H1 (cell line): ENCODE measurements at regions not wholly inside any gene's neighbourhood (a gene's known extent, or its start where the extent isn't known, plus 50 kb on each side); places are given as distances from the start of the nearest gene placed in this dataset.

ENCODE experiments used
- RNF2 ChIP-seq: fragments of 200-900, 300-1000 bp; sonication (generic); IDR thresholded peaks from 2 replicates; pipeline ENCODE4 v1.7.1; 2016; ENCODE audit warnings: borderline replicate concordance, low read depth, mild to moderate bottlenecking, antibody characterized with exemption, low read length; ENCODE audit not compliant: poor library complexity, severe bottlenecking; ENCODE audit errors: missing control alignments
- SIRT6 ChIP-seq: IDR thresholded peaks from one replicate; pipeline ENCODE4 v1.7.1; 2012; ENCODE audit warnings: low read length, inconsistent platforms
- SP1 ChIP-seq: IDR thresholded peaks from 2 replicates; pipeline ENCODE4 v1.6.1; 2011; ENCODE audit warnings: low read depth, low read length
- SRF ChIP-seq: IDR thresholded peaks from 2 replicates; pipeline ENCODE4 v1.6.1; 2011; ENCODE audit warnings: mild to moderate bottlenecking, low read depth, low read length, moderate library complexity
- TAF1 ChIP-seq: IDR thresholded peaks from 2 replicates; pipeline ENCODE4 v1.6.1; 2011; ENCODE audit warnings: mild to moderate bottlenecking, low read depth, low read length
- TF ChIP-seq, protein P1 (sequence below): fragments of 300-600 bp; sonication (generic); IDR thresholded peaks from 2 replicates; pipeline ENCODE4 v1.7.1; 2012; ENCODE audit warnings: low read length, moderate library complexity, mild to moderate bottlenecking, inconsistent platforms; ENCODE audit not compliant: insufficient replicate concordance
- TF ChIP-seq, protein P2 (sequence below): IDR thresholded peaks from 2 replicates; pipeline ENCODE4 v1.6.1; 2011; ENCODE audit warnings: low read length, improper control_type of control experiment
- TF ChIP-seq, protein P3 (sequence below): IDR thresholded peaks from 2 replicates; pipeline ENCODE4 v1.6.1; 2012; ENCODE audit warnings: inconsistent platforms

DNA sequence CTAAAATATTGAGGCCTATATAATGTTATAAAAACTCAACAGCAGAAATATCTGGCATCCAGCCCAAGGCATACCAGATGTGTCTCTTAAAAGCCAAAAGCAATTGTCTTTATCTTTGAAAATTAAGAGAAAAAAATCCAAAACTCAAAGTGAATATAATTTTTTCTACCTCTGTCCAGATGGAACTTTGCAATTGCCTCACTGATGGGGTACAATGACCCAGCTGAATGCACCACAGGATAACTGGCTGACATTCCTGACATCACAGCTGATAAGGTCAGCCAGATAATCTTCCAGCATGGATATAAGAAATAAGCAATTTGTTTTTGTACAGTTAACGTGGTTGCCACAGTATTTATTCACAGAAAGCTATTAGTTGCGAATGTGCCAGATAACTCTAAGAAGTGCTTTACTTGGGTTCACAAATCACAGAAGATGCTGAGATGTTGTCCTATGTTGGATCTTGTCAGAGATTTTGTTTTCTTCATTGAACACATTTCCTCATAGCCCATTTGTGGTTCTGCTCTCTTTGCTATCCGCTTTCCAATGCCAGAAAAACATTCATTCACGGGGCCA, 566.9 kb upstream of the CCDC54 start (continued):
- TF ChIP-seq, protein P1, sequence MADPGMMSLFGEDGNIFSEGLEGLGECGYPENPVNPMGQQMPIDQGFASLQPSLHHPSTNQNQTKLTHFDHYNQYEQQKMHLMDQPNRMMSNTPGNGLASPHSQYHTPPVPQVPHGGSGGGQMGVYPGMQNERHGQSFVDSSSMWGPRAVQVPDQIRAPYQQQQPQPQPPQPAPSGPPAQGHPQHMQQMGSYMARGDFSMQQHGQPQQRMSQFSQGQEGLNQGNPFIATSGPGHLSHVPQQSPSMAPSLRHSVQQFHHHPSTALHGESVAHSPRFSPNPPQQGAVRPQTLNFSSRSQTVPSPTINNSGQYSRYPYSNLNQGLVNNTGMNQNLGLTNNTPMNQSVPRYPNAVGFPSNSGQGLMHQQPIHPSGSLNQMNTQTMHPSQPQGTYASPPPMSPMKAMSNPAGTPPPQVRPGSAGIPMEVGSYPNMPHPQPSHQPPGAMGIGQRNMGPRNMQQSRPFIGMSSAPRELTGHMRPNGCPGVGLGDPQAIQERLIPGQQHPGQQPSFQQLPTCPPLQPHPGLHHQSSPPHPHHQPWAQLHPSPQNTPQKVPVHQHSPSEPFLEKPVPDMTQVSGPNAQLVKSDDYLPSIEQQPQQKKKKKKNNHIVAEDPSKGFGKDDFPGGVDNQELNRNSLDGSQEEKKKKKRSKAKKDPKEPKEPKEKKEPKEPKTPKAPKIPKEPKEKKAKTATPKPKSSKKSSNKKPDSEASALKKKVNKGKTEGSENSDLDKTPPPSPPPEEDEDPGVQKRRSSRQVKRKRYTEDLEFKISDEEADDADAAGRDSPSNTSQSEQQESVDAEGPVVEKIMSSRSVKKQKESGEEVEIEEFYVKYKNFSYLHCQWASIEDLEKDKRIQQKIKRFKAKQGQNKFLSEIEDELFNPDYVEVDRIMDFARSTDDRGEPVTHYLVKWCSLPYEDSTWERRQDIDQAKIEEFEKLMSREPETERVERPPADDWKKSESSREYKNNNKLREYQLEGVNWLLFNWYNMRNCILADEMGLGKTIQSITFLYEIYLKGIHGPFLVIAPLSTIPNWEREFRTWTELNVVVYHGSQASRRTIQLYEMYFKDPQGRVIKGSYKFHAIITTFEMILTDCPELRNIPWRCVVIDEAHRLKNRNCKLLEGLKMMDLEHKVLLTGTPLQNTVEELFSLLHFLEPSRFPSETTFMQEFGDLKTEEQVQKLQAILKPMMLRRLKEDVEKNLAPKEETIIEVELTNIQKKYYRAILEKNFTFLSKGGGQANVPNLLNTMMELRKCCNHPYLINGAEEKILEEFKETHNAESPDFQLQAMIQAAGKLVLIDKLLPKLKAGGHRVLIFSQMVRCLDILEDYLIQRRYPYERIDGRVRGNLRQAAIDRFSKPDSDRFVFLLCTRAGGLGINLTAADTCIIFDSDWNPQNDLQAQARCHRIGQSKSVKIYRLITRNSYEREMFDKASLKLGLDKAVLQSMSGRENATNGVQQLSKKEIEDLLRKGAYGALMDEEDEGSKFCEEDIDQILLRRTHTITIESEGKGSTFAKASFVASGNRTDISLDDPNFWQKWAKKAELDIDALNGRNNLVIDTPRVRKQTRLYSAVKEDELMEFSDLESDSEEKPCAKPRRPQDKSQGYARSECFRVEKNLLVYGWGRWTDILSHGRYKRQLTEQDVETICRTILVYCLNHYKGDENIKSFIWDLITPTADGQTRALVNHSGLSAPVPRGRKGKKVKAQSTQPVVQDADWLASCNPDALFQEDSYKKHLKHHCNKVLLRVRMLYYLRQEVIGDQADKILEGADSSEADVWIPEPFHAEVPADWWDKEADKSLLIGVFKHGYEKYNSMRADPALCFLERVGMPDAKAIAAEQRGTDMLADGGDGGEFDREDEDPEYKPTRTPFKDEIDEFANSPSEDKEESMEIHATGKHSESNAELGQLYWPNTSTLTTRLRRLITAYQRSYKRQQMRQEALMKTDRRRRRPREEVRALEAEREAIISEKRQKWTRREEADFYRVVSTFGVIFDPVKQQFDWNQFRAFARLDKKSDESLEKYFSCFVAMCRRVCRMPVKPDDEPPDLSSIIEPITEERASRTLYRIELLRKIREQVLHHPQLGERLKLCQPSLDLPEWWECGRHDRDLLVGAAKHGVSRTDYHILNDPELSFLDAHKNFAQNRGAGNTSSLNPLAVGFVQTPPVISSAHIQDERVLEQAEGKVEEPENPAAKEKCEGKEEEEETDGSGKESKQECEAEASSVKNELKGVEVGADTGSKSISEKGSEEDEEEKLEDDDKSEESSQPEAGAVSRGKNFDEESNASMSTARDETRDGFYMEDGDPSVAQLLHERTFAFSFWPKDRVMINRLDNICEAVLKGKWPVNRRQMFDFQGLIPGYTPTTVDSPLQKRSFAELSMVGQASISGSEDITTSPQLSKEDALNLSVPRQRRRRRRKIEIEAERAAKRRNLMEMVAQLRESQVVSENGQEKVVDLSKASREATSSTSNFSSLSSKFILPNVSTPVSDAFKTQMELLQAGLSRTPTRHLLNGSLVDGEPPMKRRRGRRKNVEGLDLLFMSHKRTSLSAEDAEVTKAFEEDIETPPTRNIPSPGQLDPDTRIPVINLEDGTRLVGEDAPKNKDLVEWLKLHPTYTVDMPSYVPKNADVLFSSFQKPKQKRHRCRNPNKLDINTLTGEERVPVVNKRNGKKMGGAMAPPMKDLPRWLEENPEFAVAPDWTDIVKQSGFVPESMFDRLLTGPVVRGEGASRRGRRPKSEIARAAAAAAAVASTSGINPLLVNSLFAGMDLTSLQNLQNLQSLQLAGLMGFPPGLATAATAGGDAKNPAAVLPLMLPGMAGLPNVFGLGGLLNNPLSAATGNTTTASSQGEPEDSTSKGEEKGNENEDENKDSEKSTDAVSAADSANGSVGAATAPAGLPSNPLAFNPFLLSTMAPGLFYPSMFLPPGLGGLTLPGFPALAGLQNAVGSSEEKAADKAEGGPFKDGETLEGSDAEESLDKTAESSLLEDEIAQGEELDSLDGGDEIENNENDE, result no peak
- TF ChIP-seq RNF2 (no peak), SP1 (no peak), SRF (no peak), SIRT6 (no peak), TAF1 (no peak)
- TF ChIP-seq, protein P2, sequence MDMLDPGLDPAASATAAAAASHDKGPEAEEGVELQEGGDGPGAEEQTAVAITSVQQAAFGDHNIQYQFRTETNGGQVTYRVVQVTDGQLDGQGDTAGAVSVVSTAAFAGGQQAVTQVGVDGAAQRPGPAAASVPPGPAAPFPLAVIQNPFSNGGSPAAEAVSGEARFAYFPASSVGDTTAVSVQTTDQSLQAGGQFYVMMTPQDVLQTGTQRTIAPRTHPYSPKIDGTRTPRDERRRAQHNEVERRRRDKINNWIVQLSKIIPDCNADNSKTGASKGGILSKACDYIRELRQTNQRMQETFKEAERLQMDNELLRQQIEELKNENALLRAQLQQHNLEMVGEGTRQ, result no peak
- TF ChIP-seq, protein P3, sequence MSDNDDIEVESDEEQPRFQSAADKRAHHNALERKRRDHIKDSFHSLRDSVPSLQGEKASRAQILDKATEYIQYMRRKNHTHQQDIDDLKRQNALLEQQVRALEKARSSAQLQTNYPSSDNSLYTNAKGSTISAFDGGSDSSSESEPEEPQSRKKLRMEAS, result no peak
